COLO668 (cell line): ENCODE measurements at regions not wholly inside any gene's neighbourhood (a gene's known extent, or its start where the extent isn't known, plus 50 kb on each side); places are given as distances from the start of the nearest gene placed in this dataset.

Experiments
- DNase-seq: peaks from one replicate; lab custom pipeline; 2025; ENCODE audit not compliant: unreplicated experiment; lab: John Stamatoyannopoulos, UW

DNA sequence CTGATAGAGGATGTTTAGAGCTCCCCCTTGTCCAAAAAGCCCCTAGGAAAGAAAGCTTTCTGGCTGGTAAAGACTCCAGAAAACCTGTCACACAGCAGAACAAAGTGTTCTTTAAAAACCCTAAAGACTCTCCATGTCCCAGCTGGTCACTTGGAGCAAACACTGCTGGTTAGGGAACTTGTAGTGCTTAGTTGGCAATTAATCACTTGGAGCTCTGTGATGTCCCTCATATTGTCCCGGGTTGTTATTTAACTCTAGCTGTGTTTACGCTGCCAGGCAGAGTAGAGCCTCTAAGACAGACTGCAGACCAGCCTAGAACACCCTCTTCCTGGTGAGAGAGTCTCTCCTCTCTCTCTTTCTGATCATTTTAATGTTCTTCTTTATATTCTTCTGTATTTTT, 267.3 kb downstream of the BCOR start:
- no peak for DNase-seq

DNA sequence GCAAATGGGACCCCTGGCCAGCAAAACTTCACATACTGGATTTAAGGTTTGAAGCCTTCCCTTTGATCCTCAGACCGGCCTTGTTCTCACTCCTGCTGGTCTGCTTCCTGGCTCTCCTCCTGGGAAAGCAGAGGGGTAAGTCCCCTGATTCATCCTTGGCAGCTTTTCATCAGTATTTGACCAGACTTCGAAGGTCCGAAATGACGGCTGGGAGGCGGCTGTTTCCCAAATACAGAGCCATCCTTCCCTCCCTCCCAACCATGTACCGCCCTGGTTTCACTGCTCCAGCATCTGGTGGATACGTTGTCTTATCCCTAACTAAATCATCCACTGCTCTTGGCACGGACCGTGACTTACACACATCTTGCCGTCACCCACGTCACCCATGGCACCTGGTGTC, 265.5 kb downstream of the BCOR start:
- no peak for DNase-seq

DNA sequence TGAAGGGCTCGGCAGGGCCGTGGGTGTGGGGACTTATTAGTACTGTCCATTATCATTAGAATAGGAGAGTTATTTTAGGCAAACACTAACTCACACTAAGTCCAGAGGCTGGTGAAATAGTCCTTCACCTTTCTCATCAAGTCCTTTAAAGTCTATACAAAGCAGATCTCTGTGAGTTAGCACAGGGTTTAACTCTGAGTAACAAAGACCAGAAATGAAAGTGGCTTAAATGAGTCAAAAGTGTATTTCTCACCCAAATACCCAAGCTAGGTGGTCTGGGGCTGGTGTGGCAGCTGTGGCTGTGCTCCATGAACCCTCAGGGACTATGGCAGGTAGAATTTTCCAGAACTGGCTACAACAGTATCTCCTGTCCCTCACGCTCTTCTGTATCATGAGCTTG, 263.2 kb downstream of the BCOR start:
- DNase-seq = no peak

DNA sequence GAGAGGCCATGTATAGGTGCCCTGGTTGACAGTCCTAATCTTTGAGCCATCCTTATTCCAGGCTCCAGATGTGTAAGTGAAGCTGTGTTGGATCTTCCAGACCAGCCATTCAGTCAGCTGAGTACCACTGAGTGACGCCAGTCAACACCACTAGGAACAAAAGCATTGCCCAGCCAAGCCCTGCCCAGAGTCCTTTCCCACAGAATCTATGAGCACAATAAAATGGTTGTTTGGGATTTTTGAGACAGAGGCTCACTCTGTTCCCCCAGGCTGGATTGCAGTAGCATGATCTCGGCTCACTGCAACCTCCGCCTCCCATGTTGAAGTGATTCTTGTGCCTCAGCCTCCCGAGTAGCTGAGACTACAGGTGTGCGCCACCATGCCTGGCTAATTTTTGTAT, 262.5 kb downstream of the BCOR start:
- DNase-seq = no peak

DNA sequence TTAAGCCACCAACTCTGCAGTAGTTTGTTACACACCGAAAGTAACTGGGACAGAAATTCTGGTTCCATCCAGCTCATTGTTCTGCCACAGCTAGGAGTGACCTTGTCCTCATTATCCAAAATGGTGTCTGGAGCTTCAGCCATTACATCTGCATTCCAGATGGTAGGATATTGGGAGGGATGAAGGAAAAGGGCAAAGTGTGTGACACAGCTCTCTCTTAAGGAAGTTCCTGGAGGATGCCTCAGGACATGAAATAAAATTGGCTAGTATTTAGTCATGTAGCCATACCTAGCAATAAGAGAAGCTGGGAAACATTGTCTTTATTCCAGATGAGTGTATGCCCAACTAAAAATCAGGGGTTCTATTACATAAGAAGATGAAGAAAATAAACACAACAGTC, 262.0 kb downstream of the BCOR start:
- no peak for DNase-seq

DNA sequence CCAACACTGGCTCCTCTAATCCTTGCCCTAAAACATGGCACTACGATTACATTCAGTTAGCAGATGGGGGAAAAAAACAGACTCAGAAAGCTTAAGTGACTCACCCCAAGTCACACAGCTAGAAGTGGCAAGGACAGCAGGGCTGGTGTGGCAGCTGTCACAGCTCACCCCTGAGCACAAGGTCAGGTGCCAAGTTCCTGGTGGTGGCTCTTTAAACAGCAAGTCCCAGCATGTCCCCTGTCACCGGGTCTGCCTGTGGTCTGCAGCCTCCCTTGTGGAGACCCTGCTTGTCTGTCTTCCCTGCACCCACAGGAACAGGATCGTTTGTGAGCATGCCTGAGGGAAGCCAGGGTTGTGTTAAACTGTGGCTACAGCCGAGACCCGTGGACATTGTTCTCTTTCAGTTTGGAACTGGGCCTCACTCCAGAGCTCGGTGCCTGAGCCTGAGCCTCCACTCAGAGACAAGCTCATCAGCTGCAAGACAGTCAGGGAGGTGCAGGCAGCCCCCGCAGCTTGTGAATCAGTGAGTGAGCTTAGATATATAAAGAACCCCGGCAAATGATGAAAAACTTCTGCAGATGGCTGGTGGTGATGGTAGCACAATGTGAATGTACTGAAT, 260.8 kb downstream of the BCOR start:
- peak; percentile 21 for DNase-seq

DNA sequence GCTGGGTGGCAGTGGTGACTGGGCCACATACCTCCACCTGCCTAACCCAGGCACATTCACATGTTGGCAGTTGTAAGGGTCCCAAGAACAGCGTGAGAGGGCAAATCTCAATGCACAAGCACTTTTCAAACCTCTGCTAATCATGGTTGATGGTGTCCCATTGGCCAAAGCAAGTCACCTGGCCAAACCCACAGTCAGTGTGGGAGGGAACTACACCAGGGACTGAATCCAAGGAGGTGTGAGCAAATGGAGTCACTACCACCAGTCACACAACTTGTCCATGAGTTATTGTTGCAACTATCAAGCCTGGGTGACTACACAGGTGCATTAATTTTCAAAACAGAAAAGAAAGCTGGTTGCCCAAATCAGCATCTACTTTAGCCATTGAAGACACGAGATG, 260.1 kb downstream of the BCOR start:
- DNase-seq = no peak

DNA sequence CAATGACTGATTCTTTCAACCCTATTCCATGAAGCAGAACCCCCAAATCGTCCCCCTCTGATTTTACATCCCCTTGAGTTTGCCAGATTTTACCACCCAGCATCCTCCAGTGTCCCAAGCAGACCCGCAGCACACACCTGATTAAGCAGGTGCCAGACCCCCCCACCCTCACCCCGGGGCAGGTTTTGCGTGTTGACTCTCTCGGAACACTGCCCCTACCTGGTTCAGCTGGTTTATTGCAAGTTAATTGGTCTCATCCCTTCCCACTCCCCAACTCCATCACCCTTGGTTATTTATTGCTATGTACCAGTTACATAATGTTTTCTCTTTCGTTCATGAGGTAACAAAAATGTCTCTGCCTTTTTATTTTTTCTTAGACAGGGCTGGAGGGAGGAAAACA, 258.4 kb downstream of the BCOR start:
- DNase-seq = no peak

DNA sequence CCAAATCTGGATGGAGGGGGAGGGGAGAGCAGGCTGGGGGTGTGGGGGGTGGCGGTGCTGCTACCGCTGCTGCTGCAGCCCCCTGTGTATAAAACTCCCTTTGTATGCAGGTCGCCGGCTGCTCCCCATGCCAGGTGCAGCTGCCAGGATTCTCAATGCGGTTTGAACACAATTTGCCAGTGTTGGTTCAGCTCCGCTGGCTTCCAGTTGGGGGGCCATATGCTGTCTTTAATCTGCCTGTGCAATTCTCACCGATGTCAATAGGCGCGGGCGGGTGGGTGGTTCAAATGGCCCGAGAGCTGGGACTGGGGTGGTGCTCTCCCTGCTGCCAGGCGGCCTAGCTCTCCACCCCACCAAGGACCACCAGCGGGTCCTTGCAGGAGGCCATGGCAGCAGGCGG, 257.6 kb downstream of the BCOR start:
- peak; percentile 31 for DNase-seq

DNA sequence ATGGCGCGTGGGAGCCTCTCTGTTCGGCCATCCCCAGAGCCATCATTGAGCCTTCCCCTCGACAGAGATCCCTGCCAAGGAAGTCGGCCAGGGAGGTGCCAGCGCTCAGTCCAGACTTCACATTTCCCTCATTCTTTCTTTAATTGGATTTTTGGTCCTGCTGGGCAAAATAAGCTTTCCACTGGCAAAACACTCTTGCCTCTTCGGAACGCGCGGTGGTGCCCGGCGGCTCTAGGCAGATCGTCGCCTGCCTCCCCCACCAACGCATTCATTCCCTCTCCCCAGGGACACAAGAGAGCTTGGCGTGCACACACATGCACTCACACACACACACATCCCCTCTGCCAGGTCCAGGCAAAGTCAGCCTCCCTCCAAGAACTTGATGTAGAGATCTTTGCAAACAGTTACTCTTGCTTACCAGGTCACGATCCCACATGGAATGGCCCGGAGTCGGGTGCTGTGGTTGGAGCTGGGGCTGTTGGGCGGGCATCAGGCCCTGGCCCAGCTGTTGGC, 257.1 kb downstream of the BCOR start:
- DNase-seq = no peak

DNA sequence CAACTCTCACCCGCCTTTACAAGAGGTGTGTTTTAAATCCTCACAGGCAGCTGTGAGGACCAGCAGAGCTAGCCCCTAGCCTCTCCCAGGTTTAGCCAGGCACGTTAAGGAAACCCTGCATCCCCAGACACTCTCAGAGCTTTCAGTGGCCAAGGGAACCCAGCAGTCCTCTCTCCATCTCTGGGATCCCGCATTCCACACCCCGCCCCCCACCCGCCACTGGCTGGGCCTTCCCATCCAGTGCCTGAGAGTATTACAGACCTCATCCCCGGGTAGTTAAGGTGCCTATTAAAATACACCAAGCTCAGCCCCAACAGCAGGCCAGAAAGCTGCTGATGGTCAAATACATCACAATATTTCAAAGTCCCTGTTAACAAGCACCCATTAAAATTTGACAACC, 256.2 kb downstream of the BCOR start:
- DNase-seq = no peak

DNA sequence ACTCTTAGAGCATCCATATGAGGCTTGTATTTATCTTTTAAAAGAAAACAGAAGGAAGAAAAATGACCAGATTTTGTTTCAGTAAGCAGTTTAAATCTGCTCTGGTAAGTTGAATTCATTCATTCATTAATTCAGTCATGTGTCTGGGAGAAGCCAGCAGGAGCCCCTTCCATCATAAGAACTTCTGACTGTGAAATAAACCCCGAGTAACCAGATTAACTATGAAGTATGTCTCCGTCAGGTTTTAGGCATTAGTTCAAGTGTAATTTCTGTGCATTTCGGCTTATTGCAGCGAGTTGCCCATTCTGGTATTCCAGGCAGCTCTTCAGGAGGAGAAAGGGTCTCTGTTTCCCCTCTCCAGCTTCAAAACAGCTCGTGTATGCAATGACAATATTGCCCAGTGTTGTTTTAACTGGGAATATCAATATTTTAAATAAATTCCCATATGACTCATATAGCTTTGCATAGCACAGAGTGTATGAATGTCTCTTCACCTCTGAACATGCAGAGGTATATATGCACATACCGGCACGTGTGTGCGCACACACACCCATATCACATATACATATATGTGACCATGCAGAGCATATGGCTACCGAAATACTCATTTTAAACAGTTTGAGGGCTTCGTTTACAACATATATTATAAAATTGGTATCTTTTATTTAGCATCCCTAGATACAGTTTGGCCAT, 255.3 kb downstream of the BCOR start:
- no peak for DNase-seq

DNA sequence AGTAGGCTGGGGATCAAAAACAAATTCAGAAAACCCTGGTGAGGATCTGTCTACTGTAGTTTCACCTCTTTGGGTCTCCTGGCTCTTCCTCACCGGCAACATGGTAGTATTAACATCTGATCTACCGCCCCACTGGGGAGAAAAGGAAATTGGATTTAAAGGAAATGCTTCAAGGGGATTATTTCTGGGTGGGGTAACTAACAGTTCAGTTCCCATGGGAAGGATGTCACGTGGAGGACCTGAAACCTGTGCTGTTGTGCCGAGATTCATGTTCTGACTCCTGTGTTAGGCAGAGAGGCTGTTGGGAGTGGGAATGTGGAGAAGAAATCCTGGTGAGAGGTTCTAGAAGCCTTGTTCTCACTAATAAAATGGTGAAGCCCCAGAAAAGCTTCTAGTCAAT, 254.4 kb downstream of the BCOR start:
- DNase-seq = no peak

DNA sequence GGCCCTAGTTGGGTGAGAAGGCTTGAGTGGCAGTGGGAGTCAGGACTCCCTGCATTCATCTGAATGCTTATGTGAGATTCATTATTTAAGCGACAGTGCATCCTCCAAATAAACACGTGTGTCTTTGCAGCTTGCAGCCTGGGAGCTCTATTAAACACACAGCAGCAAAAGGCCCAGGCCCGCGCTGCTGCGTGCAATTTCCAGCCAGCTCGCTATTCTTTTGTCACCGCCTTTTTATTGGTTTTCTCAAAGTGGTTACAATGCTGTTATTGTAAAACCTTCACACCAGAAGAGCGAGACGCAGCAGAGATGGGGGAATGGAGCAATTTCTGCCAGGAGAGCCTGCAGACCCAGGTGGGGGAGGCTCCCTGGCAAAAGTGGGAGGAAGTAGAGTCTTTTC, 252.5 kb downstream of the BCOR start:
- no peak for DNase-seq

DNA sequence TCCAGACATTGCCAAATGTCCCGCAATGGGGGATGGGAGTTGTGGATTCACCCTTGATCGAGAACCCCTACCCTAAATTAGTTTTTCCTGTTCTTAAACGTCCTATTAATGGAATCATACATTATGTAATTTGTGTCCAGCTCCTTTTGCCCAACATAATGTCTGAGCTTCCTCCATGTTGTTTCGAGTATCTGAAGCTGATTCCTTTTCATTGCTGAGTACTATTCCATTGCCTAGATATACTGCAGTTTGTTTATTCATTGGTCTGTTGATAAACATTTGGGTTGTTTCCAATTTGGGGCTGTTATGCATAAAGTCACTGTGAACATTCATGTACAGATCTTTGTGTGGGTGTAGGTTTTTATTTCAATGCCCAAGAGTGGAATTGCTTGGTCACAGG, 251.3 kb downstream of the BCOR start:
- no peak for DNase-seq

DNA sequence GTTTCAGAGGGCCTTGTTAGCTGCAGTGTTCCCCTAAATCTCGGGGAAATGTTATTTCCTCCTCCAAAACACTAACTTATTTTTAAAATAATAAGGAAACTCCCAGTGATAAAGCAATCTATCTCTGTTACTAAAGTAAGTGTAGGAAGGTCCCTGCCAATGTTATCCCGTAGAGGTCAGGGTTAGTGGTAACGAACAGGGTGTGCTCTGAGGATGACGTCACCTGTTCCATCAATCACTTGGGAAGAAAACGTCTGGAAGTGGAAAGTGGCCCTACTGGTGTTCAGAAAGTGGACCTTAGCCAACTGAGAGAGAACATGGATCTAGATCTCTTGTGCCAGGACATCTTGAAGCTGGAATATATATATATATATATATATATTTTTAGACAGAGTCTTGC, 249.5 kb downstream of the BCOR start:
- DNase-seq = no peak

DNA sequence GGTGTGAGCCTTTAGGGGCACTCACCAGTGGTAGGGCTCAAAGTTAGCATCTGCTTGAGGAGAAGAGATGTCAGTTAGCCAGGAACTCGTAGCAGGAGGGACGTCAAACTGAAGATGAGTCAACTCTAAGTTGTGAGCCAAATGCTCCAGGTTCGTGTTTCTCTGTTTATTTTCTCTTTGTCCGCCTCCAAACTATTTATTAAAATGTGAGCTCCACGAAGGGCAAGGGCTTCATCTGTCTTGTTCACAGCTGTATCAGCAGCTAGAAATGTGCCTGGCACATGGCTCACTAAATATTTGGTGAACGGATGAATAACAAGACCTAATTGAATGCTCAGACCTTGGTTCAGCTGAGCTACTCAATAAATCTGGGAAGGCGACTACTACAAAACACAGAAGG, 248.9 kb downstream of the BCOR start:
- no peak for DNase-seq

DNA sequence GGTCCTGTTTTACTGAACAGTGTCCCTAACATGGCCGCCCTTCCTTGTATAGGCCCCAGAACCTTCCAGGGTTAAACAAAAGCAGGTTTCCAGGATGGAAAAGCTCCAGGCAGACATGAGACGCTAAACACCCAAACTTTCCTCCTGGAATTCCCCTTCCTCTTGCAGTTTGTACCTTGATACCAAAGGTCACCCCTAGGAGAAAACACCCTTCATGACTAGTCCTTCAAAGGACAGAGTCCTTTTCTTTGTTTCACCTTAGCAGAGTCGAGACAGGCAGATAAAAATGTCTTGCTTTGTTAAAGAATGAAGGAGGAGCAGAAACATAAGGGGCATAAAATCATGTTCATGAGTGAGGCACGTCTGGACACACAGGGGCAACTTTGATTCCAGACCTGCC, 247.5 kb downstream of the BCOR start:
- DNase-seq = no peak

DNA sequence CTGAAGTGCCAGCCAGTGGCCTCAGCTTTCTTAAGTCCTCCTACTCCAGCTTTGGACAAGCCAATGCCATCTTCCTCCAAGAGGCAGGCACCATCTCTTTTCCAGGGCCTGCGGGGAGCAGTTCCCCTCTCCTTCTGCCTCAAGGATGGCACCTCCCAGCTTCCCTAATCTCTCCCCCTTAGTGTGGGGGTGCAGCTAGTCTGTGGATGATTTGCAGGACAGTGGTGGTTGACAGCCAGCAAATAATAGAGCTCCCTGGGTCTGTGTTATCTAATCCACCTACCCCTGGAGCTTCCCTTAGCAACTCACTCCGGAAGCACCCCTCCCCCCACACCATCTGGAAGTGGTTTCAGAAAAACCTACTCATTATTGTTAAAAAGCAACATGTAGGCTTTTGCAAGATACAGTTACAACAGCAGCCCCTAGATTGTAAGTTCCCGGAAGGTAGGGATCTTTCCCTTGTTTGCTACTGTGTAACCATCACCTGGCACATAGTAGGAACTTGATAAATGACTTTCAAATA, 247.1 kb downstream of the BCOR start:
- peak; percentile 27 for DNase-seq

DNA sequence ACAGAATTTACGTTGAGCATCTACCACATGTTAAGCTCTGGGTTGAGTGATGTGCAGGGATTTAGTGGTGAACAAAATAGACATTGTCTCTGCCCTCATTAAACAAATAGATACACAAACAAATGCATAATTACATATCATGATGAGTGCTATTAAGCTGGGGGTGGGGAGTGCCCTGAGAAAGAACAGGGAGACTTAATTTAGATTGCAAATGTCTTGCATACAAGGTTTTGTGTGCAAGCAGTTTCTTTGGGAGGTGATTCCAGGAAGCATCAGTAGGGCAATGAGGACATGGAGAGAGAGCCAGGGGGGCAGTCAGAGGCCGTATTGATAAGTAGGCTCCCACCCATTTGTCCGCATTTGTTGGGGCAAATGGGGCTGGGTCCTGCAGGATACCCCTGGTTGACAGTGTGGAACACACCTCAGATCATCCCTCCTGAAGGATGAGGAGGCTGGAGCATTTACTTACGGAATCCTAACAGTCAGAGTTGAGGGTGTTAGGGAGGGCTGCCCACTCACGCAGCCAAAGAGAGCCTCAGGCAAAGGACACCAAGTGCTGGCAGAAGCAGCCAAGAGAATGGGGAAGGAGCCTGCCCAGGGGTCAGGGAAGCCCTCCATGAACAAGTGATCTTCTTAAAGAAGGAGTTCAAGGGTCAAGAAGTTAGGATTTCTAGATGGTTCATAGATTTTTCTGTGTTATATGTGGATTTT, 245.9 kb downstream of the BCOR start:
- DNase-seq = no peak

DNA sequence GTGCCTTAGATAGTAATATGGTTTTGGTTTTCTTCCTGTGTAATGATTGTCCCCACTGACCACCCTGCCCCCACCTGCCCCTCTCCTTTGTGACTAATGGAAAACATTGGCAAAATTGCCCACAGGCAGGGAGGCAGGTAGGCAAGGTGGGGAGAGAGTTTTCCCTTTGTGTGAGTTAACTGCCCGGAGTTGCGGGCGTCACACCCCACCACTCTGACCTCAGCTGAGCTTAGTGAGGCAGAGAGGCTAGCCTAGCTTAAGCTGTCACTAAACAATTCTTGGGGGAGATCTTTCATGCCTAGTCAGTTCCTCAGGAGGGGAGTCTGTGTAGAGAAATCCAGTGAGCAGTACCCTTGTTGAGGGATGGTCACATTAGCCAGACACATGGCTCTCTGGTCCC, 245.3 kb downstream of the BCOR start:
- no peak for DNase-seq

DNA sequence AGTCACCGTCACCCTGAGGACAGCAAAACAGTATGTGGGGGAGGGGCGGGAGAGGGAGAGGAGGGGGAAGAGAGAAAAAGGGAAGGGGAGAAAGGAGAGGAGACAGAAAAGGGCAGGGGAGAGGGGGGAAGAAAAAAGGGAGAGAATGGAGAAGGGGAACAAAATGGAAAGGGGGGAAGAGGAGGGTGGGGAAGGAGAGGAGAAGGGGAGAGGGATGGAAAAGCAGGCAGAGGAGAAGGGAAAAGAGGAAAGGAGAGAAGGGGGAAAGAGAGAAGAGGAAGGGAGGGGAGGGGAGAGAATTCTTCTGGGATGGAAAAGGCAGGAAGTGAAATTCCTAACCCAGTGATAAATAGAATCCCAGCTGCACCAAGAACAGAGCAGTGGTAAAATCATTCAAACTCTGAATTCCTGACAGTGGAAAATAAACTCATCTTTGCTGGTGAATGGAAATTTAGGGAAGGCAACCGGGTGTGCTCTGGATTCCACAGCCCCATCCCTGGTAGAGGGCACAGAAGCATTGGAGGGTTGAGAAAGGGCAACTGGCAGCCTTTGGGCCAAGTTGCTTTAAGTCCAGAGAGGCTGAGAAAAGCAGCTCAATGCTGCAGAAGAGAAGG, 244.2 kb downstream of the BCOR start:
- DNase-seq = no peak
